ENCODE measurements at regions not wholly inside any gene's neighbourhood (a gene's known extent, or its start where the extent isn't known, plus 50 kb on each side); places are given as distances from the start of the nearest gene placed in this dataset.

DNA sequence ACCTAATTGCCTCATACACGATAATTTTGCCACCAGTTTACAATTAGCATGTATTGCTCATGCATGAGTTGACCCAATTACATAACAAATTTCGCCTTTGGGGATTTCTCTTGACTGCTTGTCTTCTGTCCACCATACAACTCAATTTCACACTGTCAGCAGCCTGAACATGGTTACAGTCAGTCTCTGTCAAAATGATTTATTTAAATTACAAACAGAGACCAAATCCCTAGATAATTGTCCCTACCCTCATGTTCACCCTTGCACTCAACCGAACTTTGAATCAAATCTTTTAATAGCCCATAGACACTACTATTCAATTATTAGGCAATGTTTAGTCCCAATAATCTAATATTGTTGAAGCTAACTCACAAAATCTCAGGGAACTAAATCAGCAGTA, 59.7 kb upstream of the NEBL start:
- Histone ChIP-seq H3K27me3 (no peaks in the 10 kb centered on the region), H3K4me1 (no peaks in the 10 kb centered on the region), H3K9me3 (no peaks in the 10 kb centered on the region), H3K36me3 (no peaks in the 10 kb centered on the region), H3K4me3 (no peak overlapping the region), H3K27ac (no peak overlapping the region)
- in situ Hi-C loops (cut with MboI; ENCODE audit: low pct_ligation_motif_present in 1 of 4, low pct_unique_long_range_greater_than_20kb in 1 of 4, low sequenced_read_pairs in 3 of 4) (no loop called here), intact Hi-C loops (cut with DNase I; ENCODE audit: low total_unique reads) (no loop called here)
- DNase-seq: no peak
- 70 to 88% methylated on average over 3 of the region's 3 CpGs for WGBS, 2 donors (ENCODE audit: low coverage in 1 of 2)
- TF ChIP-seq POLR2A (IDR thresholded peaks at IDR 0.05) (no peak), EP300 (IDR thresholded peaks at IDR 0.05; ENCODE audit: low read depth) (no peak), POLR2AphosphoS5 (IDR thresholded peaks at IDR 0.05) (no peak)
- TF ChIP-seq, protein P1, sequence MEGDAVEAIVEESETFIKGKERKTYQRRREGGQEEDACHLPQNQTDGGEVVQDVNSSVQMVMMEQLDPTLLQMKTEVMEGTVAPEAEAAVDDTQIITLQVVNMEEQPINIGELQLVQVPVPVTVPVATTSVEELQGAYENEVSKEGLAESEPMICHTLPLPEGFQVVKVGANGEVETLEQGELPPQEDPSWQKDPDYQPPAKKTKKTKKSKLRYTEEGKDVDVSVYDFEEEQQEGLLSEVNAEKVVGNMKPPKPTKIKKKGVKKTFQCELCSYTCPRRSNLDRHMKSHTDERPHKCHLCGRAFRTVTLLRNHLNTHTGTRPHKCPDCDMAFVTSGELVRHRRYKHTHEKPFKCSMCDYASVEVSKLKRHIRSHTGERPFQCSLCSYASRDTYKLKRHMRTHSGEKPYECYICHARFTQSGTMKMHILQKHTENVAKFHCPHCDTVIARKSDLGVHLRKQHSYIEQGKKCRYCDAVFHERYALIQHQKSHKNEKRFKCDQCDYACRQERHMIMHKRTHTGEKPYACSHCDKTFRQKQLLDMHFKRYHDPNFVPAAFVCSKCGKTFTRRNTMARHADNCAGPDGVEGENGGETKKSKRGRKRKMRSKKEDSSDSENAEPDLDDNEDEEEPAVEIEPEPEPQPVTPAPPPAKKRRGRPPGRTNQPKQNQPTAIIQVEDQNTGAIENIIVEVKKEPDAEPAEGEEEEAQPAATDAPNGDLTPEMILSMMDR (IDR thresholded peaks at IDR 0.05): no peak

DNA sequence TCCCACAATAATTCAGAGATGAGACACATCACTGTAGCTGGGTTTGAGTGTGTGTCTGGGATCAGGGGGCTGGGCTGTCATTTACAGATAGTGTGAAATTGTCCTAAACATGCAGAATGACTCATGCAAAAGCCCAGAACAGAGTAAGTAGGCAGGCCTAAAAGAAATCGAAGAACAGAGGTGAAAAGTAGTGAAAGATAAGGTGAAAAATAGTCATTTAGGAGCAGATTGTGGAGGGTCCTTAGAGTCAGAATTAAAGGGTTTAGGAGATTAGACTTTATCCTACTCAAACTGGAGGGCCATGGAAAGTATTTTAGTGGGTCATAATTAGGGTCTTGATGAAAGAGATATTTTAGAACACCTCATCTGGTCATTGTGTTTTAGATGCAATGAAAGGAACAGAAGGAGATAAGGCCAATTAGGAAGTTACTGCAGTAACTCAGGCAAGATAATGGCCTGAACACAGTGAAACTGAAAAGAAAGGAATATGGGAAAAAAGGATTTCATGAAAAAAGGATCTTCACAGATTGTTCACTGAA, 58.3 kb upstream of the NEBL start:
- in situ Hi-C loops (cut with MboI; ENCODE audit: low pct_ligation_motif_present in 1 of 4, low pct_unique_long_range_greater_than_20kb in 1 of 4, low sequenced_read_pairs in 3 of 4): no loop called here
- no peak overlapping the region for H3K27ac ChIP-seq
- no peaks in the 10 kb centered on the region for H3K9me3 ChIP-seq
- intact Hi-C loops (cut with DNase I; ENCODE audit: low total_unique reads): no loop called here
- H3K4me3 ChIP-seq: no peak overlapping the region
- no peaks in the 10 kb centered on the region for H3K36me3 ChIP-seq
- TF ChIP-seq EP300 (IDR thresholded peaks at IDR 0.05; ENCODE audit: low read depth): no peak
- no peak for DNase-seq
- H3K4me1 ChIP-seq: no peaks in the 10 kb centered on the region
- 72 to 78% methylated on average over 1 of the region's 1 CpG for WGBS, 2 donors (ENCODE audit: low coverage in 1 of 2)
- no peaks in the 10 kb centered on the region for H3K27me3 ChIP-seq

DNA sequence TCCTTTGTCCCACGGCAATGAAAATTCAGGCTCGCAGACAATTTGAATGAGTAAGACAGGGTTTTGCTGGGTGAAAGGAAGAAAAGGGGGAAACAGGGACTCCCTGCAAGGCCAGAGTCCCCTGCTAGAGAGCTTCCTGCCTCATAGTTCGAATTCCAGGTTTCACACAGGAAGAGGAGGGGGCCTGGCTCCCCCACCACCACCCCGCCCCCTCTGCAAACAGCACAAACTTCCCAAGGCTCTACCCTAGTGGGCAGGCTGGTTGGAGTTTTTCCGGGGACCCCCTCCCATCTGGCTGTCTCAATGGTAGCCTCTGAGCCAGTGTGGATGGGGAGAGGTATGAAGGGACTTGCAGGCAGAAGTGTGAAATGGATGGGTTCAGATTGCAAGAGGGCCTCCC, 57.4 kb upstream of the NEBL start:
- 79 to 83% methylated on average over 4 to 5 of the region's 5 CpGs for WGBS, 2 donors (ENCODE audit: low coverage in 1 of 2)
- Histone ChIP-seq H3K27me3 (no peaks in the 10 kb centered on the region), H3K9me3 (no peaks in the 10 kb centered on the region), H3K27ac (no peak overlapping the region), H3K4me1 (no peaks in the 10 kb centered on the region), H3K4me3 (no peak overlapping the region), H3K36me3 (no peaks in the 10 kb centered on the region)
- TF ChIP-seq EP300 (IDR thresholded peaks at IDR 0.05; ENCODE audit: low read depth) (no peak), POLR2A (IDR thresholded peaks at IDR 0.05) (no peak), POLR2AphosphoS5 (IDR thresholded peaks at IDR 0.05) (no peak)
- TF ChIP-seq, protein P1 (IDR thresholded peaks at IDR 0.05): no peak
- DNase-seq: no peak
- in situ Hi-C loops (cut with MboI; ENCODE audit: low pct_ligation_motif_present in 1 of 4, low pct_unique_long_range_greater_than_20kb in 1 of 4, low sequenced_read_pairs in 3 of 4): no loop called here
- intact Hi-C loops (cut with DNase I; ENCODE audit: low total_unique reads): no loop called here

- intact Hi-C loops (cut with DNase I; ENCODE audit: low total_unique reads): no loop called here
- DNase-seq: no peak
- no peaks in the 10 kb centered on the region for H3K9me3 ChIP-seq
- H3K4me3 ChIP-seq: no peak overlapping the region
- H3K27me3 ChIP-seq: no peaks in the 10 kb centered on the region
- in situ Hi-C loops (cut with MboI; ENCODE audit: low pct_ligation_motif_present in 1 of 4, low pct_unique_long_range_greater_than_20kb in 1 of 4, low sequenced_read_pairs in 3 of 4): no loop called here
- no peaks in the 10 kb centered on the region for H3K36me3 ChIP-seq
- no peaks in the 10 kb centered on the region for H3K4me1 ChIP-seq
- 92 to 94% methylated on average over 2 to 3 of the region's 3 CpGs for WGBS, 2 donors (ENCODE audit: low coverage in 1 of 2)
- H3K27ac ChIP-seq: no peak overlapping the region
- TF ChIP-seq POLR2AphosphoS5 (IDR thresholded peaks at IDR 0.05): no peak
- TF ChIP-seq EP300 (IDR thresholded peaks at IDR 0.05; ENCODE audit: low read depth): no peak
- TF ChIP-seq POLR2A (IDR thresholded peaks at IDR 0.05): no peak
- TF ChIP-seq, protein P1 (IDR thresholded peaks at IDR 0.05): no peak
These were observed 56.0 kb upstream of the NEBL start for GRCh38 chr10:20953120-20953519.

GRCh38 chr10:20949967-20950366, 52.9 kb upstream of the NEBL start:
- 77 to 80% methylated on average over 6 of the region's 6 CpGs for WGBS, 2 donors (ENCODE audit: low coverage in 1 of 2)
- Histone ChIP-seq H3K27me3 (no peaks in the 10 kb centered on the region), H3K27ac (no peak overlapping the region), H3K4me1 (no peaks in the 10 kb centered on the region), H3K4me3 (no peak overlapping the region), H3K9me3 (no peaks in the 10 kb centered on the region), H3K36me3 (no peaks in the 10 kb centered on the region)
- intact Hi-C loops (cut with DNase I; ENCODE audit: low total_unique reads): no loop called here
- no peak for DNase-seq
- in situ Hi-C loops (cut with MboI; ENCODE audit: low pct_ligation_motif_present in 1 of 4, low pct_unique_long_range_greater_than_20kb in 1 of 4, low sequenced_read_pairs in 3 of 4): no loop called here
- TF ChIP-seq POLR2AphosphoS5 (IDR thresholded peaks at IDR 0.05) (no peak), POLR2A (IDR thresholded peaks at IDR 0.05) (no peak)
